Adrenal gland (tissue), 9 donors: ENCODE measurements at regions not wholly inside any gene's neighbourhood (a gene's known extent, or its start where the extent isn't known, plus 50 kb on each side); places are given as distances from the start of the nearest gene placed in this dataset.

Experiments
- DNase-seq, 7 donors: peaks; one replicate each; pipeline ENCODE4 v3.0.0-alpha.2; 2019 to 2020
- H3K27ac ChIP-seq, 5 donors: fragments of 200-600 bp; sonication (generic) in 4 of 5; 1 replicate in 3 of 5; 2 replicates in 2 of 5; pipeline versions ENCODE4 v1.5.1 to v1.8.0; 2016 to 2020; ENCODE audit warnings: mild to moderate bottlenecking in 1 of 5
- H3K27me3 ChIP-seq: fragments of 200-600 bp; 2 replicates; pipeline ENCODE4 v1.8.0; 2021
- H3K36me3 ChIP-seq, 2 donors: fragments of 200-600 bp; replicated peaks in 1 of 2; 1 replicate in 1 of 2; 2 replicates in 1 of 2; pipeline versions ENCODE4 v1.5.1 to v1.8.0; 2018 to 2022
- H3K4me1 ChIP-seq, 2 donors: fragments of 200-600 bp; replicated peaks in 1 of 2; 1 replicate in 1 of 2; 2 replicates in 1 of 2; pipeline versions ENCODE4 v1.5.1 to v1.8.0; 2018 to 2021
- H3K4me3 ChIP-seq, 4 donors: fragments of 200-600 bp; sonication (generic) in 3 of 4; one replicate each; pipeline ENCODE4 v1.5.1; 2016 to 2018
- H3K9me3 ChIP-seq, 3 donors: fragments of 200-600 bp; sonication (generic) in 1 of 3; replicated peaks in 1 of 3; 1 replicate in 2 of 3; 2 replicates in 1 of 3; pipeline versions ENCODE4 v1.5.1 to v1.8.0; 2016 to 2021
- CTCF ChIP-seq, 6 experiments: fragments of 450-650 bp in 4 of 6; fragments of 200-600 bp in 2 of 6; sonication (generic) in 1 of 6; IDR thresholded peaks; 1 replicate in 5 of 6; 2 replicates in 1 of 6; pipeline versions ENCODE4 v1.5.1 to v1.8.0; 2016 to 2021; ENCODE audit warnings: antibody characterized with exemption in 6 of 6, mild to moderate bottlenecking in 2 of 6, moderate library complexity in 1 of 6
- POLR2A ChIP-seq, 2 donors: fragments of 450-650 bp; IDR thresholded peaks; one replicate each; pipeline ENCODE4 v1.6.1; 2017; ENCODE audit warnings: antibody characterized with exemption in 2 of 2, mild to moderate bottlenecking in 2 of 2, moderate library complexity in 1 of 2
- WGBS, 4 donors: extraction: QIAGEN DNeasy Blood & Tissue Kit in 2 of 4; methylation state at CpG; one replicate each; pipeline versions ENCODE4 v1.1.5 to v1.1.7; 2013 to 2017; 5-methylcytosine and 5-hydroxymethylcytosine counted together
- intact Hi-C, 2 donors: fragments of 100-400 bp; cut with DNase I; formaldehyde crosslinking; loops; one replicate each; pipeline versions ENCODE4 v1.14.1 to v1.15.0; 2022 to 2023
- donor health status: healthy with polysubstance abuse.
- donor health status: Bipolar disorder and iron deficiency.
- donor health status: DM: yes; HTN: yes; CAD: no.
- donor health status: DM: no; HTN: no; CAD: no.
- donor health status: DM: no; HTN: no; CAD: no.

- TF ChIP-seq CTCF (IDR thresholded peaks at IDR 0.05) (no peak), POLR2A (IDR thresholded peaks at IDR 0.05) (no peak)
- Histone ChIP-seq H3K9me3 (no peaks in the 10 kb centered on the region), H3K36me3 (no peaks in the 10 kb centered on the region), H3K27ac (no peak overlapping the region), H3K4me1 (no peaks in the 10 kb centered on the region), H3K4me3 (no peak overlapping the region), H3K27me3 (no peaks in the 10 kb centered on the region)
- 49 to 75% (median 60%) methylated on average over 1 of the region's 1 CpG for WGBS, 4 donors
- DNase-seq, result no peak
- intact Hi-C loops, result no loop called here
Measured at GRCh38 chr21:23356905-23357304, 2250.4 kb downstream of the MRPL39 start.

- Histone ChIP-seq H3K9me3 (no peaks in the 10 kb centered on the region), H3K4me1 (no peaks in the 10 kb centered on the region), H3K27ac (no peak overlapping the region), H3K36me3 (no peaks in the 10 kb centered on the region), H3K4me3 (no peak overlapping the region), H3K27me3 (no peaks in the 10 kb centered on the region)
- intact Hi-C loops, result no loop called here
- TF ChIP-seq CTCF (IDR thresholded peaks at IDR 0.05), result no peak
- no peak for TF ChIP-seq POLR2A (IDR thresholded peaks at IDR 0.05)
- DNase-seq, result no peak
Measured at GRCh38 chr21:23316190-23316589, 2291.1 kb downstream of the MRPL39 start.

DNA sequence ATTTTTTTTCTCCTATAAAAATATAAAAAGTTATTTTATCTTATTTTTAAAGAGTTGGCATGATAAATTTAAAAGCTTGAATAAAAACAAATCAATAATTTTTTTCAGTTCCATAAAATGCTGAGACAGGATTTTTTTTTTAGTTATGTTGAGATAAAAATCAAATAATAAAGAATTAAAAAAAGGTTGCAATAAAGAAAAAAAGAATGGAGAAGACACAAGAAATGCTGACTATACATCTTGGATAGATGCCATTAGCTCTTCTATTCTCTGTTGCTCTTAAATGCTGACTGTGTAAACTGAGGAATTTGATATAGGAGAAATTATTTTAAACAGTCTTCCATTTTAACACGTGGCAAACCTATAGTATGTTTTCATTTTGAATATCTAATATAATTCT is 2298.5 kb downstream of the MRPL39 start:
- Histone ChIP-seq H3K27ac (no peak overlapping the region), H3K4me3 (no peak overlapping the region), H3K4me1 (no peaks in the 10 kb centered on the region), H3K27me3 (no peaks in the 10 kb centered on the region), H3K36me3 (no peaks in the 10 kb centered on the region), H3K9me3 (no peaks in the 10 kb centered on the region)
- TF ChIP-seq POLR2A (IDR thresholded peaks at IDR 0.05), result no peak
- TF ChIP-seq CTCF (IDR thresholded peaks at IDR 0.05), result no peak
- no peak for DNase-seq
- 31 to 51% (median 40%) methylated on average over 1 of the region's 1 CpG for WGBS, 4 donors
- intact Hi-C loops, result no loop called here

DNA sequence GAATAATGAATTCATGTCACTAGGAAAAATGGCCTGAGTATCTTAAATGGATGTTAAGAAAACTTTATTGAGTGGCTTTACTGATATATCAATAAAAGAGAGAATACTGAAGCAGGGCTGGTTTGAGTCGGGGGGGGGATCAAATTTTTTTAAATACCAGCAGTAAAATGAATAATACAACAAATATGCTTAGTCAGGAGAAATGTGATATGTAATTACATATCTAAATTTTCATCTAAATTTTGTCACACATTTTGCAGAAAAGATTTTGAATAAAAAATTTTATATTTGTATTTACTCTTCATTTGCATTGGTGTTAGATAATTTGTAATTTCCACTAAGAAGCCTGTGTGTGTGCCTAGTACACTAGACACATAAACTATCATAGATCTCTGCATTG is 2300.2 kb downstream of the MRPL39 start:
- H3K4me3 ChIP-seq, result no peak overlapping the region
- H3K9me3 ChIP-seq, result no peaks in the 10 kb centered on the region
- no peak overlapping the region for H3K27ac ChIP-seq
- 0 to 45% (median 17%) methylated on average over 1 of the region's 1 CpG for WGBS, 4 donors
- intact Hi-C loops, result no loop called here
- TF ChIP-seq POLR2A (IDR thresholded peaks at IDR 0.05) (no peak), CTCF (IDR thresholded peaks at IDR 0.05) (no peak)
- no peaks in the 10 kb centered on the region for H3K27me3 ChIP-seq
- no peaks in the 10 kb centered on the region for H3K4me1 ChIP-seq
- H3K36me3 ChIP-seq, result no peaks in the 10 kb centered on the region
- no peak for DNase-seq
